GM13976 (cell line): ENCODE measurements at regions not wholly inside any gene's neighbourhood (a gene's known extent, or its start where the extent isn't known, plus 50 kb on each side); places are given as distances from the start of the nearest gene placed in this dataset.
"Not testable (repeated sequence)": the region's sequence is repeated elsewhere in the genome, so short reads cannot be mapped to it uniquely, and the experiment has no call there.

Experiments used
- DNase-seq: peaks from one replicate; pipeline ENCODE4 v3.0.0; 2012; ENCODE audit warnings: low spot score
- in situ Hi-C: fragments of 300-500 bp; cut with MboI; formaldehyde crosslinking; loops from one replicate; pipeline ENCODE4 v1.12.0; 2022; ENCODE audit warnings: low sequenced_read_pairs, mixed read lengths, inconsistent platforms; ENCODE audit not compliant: unreplicated experiment
- TF ChIP-seq, protein P1 (sequence below): IDR thresholded peaks from 2 replicates; pipeline ENCODE4 v1.5.1; 2012; ENCODE audit warnings: borderline replicate concordance, mild to moderate bottlenecking; ENCODE audit not compliant: insufficient read depth; ENCODE audit errors: extremely low read depth, missing control alignments, control extremely low read depth

DNA sequence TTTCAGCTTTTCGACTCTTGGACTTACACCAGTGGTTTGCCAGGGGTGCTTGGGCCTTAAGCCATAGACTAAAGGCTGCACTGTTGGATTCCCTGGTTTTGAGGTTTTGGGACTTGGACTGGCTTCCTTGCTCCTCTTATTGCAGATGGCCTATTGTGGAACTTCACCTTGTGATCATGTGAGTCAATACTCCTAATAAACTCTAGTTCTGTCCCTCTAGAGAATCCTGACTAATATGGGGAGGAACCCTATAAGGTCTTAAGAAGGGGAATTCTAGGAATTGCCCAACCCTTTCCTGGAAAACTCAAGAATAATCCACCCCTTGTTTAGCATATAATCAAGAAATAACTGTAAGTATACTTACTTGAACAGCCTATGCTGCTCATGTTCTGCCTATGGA lies 491.8 kb downstream of the TMEM135 start:
- DNase-seq, result no peak
- TF ChIP-seq, protein P1, sequence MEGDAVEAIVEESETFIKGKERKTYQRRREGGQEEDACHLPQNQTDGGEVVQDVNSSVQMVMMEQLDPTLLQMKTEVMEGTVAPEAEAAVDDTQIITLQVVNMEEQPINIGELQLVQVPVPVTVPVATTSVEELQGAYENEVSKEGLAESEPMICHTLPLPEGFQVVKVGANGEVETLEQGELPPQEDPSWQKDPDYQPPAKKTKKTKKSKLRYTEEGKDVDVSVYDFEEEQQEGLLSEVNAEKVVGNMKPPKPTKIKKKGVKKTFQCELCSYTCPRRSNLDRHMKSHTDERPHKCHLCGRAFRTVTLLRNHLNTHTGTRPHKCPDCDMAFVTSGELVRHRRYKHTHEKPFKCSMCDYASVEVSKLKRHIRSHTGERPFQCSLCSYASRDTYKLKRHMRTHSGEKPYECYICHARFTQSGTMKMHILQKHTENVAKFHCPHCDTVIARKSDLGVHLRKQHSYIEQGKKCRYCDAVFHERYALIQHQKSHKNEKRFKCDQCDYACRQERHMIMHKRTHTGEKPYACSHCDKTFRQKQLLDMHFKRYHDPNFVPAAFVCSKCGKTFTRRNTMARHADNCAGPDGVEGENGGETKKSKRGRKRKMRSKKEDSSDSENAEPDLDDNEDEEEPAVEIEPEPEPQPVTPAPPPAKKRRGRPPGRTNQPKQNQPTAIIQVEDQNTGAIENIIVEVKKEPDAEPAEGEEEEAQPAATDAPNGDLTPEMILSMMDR, result no peak
- in situ Hi-C loops, result no loop called here

DNA sequence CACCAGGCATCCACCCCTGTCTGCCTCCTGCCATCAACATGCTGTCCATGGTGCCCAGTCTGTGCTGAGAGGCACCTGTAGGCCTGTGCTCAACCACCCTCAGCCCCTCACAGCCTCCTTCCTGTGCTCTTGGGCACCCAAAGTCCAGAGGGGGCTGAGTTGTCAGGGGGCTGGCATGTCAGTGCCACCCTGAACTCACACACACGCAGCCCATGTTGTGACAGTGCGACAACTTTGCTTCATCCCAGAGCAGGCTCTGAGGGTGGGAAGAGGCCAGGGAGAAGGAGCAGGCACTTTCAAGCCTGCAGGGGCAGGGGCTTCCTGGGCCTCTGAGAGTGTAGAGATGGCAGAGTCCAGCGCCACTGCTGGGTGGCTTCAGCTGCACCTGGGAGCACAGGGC lies 491.0 kb downstream of the TMEM135 start:
- TF ChIP-seq, protein P1, result no peak
- in situ Hi-C loops, result no loop called here
- DNase-seq, result no peak

DNA sequence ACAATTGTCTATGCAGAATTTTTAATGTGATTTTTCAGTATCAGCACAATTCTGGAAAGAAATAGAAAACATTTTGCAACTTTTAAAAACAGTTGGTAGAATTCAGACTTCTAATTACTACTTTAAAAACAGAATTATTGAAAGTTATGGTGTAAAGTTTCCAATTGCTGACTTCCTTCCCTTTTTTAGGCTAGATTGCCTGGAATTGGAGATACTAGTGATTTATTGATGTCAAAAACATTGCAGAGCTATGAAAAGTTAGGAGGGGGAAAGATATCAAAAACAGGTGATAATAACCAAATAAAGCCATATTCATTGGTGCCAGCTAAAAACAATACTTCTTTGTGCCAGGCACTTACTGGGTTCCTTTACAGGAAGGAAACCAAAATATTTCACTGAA lies 485.5 kb downstream of the TMEM135 start:
- no peak for DNase-seq
- in situ Hi-C loops, result no loop called here
- TF ChIP-seq, protein P1, result no peak

DNA sequence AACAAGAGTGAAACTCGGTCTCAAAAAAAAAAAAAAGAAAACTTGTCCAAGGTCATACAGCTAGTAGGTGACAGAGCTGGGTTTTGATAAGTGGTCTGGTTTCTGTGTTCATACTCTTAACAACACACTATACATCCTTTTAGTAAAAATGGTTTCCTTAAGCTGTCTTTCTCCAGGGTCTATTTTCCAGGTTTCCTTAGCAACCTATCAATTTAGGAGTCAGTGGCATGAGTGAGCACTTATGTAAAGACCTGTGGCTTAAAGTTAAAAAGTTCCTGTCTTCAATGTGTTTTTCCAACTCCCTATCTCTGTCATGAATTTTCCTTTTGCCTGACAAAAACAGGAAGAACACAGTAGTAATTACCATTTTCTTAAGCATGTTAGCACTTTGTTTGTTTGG lies 480.5 kb downstream of the TMEM135 start:
- DNase-seq, result no peak
- TF ChIP-seq, protein P1, result no peak
- in situ Hi-C loops, result no loop called here

DNA sequence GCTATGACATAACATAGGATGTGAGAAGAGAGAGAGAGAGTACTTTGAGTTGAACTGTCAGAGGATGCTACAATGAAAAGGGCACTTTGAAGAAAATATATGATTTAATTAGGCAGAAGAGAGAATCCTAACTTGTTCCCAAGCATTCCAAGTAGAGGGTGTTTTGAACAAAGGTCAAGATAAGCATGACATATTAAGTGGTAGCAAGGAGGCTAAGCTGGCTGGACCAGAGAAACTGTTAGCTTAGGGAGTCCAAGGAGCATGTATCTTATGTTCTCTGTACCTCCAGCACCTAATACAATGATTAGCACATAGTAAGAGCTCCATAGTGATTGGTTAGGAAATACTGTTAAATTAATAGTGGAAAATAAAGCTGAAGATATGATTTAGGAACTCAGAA lies 479.6 kb downstream of the TMEM135 start:
- no peak for DNase-seq
- TF ChIP-seq, protein P1, result no peak
- in situ Hi-C loops, result no loop called here

DNA sequence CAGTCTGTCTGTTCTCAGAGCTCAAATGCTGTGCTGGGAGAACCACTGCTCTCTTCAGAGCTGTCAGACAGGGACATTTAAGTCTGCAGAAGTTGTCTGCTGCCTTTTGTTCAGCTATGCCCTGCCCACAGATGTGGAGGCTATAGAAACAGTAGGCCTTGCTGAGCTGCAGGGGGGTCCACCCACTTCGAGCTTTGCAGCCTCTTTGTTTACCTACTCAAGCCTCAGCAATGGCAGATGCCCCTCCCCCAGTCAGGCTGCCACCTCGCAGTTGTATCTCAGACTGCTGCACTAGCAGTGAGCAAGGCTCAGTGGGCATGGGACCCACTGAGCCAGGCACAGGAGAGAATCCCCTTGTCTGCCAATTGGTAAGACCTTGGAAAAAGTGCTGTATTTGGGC lies 470.0 kb downstream of the TMEM135 start:
- DNase-seq, in situ Hi-C loops: not testable (repeated sequence)

DNA sequence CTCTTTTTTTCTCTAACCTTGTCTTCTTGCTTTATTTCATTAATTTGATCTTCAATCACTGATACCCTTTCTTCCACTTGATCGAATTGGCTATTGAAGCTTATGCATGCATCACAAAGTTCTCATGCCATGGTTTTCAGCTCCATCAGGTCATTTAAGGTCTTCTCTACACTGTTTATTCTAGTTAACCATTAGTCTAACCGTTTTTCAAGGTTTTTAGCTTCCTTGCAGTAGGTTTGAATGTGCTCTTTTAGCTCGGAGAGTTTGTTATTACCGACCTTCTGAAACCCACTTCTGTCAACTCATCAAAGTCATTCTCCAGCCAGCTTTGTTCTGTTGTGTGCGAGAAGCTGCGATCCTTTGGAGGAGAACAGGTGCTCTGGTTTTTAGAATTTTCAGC lies 469.2 kb downstream of the TMEM135 start:
- in situ Hi-C loops, DNase-seq: not testable (repeated sequence)

DNA sequence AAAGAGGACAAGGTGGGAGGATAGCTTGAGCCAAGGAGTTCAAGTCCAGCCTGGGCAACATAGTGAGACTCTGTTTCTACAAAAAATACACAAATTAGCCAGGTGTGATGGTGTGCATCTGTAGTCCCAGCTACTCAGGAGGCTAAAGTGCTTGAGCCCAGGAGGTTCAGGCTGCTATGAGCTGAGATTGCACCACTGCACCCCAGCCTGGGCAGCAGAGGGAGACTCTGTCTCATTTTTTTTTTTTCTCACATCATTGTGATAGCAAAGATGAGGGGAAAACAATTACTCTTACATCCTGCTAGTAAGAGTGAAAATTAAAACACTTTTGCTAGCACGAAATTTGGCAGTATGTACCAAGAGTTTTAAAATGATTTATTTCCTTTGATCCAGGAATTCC lies 463.7 kb downstream of the TMEM135 start:
- TF ChIP-seq, protein P1, result no peak
- in situ Hi-C loops, result no loop called here
- DNase-seq, result no peak

DNA sequence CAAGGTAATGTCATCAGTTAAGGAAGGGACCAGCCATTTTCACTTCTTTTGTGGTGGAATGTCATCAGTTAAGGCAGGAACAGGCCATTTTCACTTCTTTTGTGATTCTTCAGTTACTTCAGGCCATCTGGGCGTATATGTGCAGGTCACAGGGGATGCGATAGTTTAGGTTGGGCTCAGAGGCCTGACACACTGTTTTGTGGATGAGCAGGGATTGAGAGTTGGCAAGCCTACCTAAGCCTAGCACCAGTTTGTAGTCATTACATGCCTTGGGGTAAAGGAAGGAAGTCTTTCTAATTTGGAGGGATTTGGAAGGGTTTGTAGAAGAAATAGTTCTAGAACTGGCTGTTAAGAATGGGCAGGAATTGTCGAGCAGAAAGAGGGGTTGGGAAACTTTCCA lies 457.2 kb downstream of the TMEM135 start:
- in situ Hi-C loops, DNase-seq: not testable (repeated sequence)

DNA sequence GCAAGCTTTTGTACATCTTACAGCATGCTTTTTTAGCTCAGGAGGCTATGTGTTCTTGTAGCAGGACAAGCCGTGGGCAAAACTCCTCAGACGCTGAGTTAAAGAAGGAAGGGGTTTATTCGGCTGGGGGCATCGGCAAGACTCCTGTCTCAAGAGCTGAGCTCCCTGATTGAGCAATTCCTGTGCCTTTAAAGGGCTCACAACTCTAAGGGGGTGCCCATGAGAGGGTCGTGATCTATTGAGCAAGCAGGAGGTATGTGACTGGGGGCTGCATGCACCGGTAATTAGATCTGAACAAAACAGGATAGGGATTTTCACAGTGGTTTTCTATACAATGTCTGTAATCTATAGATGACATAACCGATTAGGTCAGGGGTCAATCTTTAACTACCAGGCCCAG lies 456.3 kb downstream of the TMEM135 start:
- DNase-seq, in situ Hi-C loops: not testable (repeated sequence)
